HCT116 (cell line): ENCODE measurements at regions not wholly inside any gene's neighbourhood (a gene's known extent, or its start where the extent isn't known, plus 50 kb on each side); places are given as distances from the start of the nearest gene placed in this dataset.

Experiments
- ATF3 ChIP-seq: IDR thresholded peaks from 2 replicates; pipeline ENCODE4 v1.6.1; 2012
- CBX3 ChIP-seq: IDR thresholded peaks from 2 replicates; pipeline ENCODE4 v1.6.1; 2012; ENCODE audit warnings: low read depth
- CTCF ChIP-seq, 3 experiments: fragments of 200-600 bp in 1 of 3; sonication (generic) in 1 of 3; IDR thresholded peaks in 2 of 3; conservative IDR thresholded peaks in 1 of 3; 2 replicates each; pipeline ENCODE4 v1.5.1; 2012 to 2017; ENCODE audit warnings: low read depth in 2 of 3, low read length in 2 of 3, antibody characterized with exemption in 1 of 3, borderline replicate concordance in 1 of 3, control low read depth in 1 of 3, mild to moderate bottlenecking in 1 of 3, mixed read lengths in 1 of 3, mixed run types in 1 of 3, moderate library complexity in 1 of 3; ENCODE audit not compliant: insufficient read depth in 1 of 3
- EZH2 ChIP-seq: fragments of 200-600 bp; sonication (generic); IDR thresholded peaks from 2 replicates; pipeline ENCODE4 v1.6.1; 2017; ENCODE audit warnings: antibody characterized with exemption, mixed run types
- FOSL1 ChIP-seq: IDR thresholded peaks from 2 replicates; pipeline ENCODE4 v1.6.1; 2012; ENCODE audit warnings: low read depth
- MAX ChIP-seq: IDR thresholded peaks from 2 replicates; pipeline ENCODE4 v1.6.1; 2012
- POLR2A ChIP-seq: IDR thresholded peaks from 2 replicates; pipeline ENCODE4 v1.7.0; 2011; ENCODE audit warnings: borderline replicate concordance; ENCODE audit not compliant: insufficient read depth, insufficient read length; ENCODE audit errors: extremely low read depth
- POLR2AphosphoS5 ChIP-seq: IDR thresholded peaks from 2 replicates; pipeline ENCODE4 v1.6.1; 2011; ENCODE audit warnings: mild to moderate bottlenecking, low read depth, low read length, moderate library complexity
- RAD21 ChIP-seq: IDR thresholded peaks from 2 replicates; pipeline ENCODE4 v1.6.1; 2012; ENCODE audit warnings: low read depth, mild to moderate bottlenecking
- SP1 ChIP-seq: IDR thresholded peaks from 2 replicates; pipeline ENCODE4 v1.6.1; 2012; ENCODE audit warnings: low read depth
- YY1 ChIP-seq: IDR thresholded peaks from 2 replicates; pipeline ENCODE4 v1.6.1; 2011; ENCODE audit warnings: low read length, low read depth, moderate library complexity, mild to moderate bottlenecking; ENCODE audit not compliant: insufficient replicate concordance; ENCODE audit errors: extremely low read depth

DNA sequence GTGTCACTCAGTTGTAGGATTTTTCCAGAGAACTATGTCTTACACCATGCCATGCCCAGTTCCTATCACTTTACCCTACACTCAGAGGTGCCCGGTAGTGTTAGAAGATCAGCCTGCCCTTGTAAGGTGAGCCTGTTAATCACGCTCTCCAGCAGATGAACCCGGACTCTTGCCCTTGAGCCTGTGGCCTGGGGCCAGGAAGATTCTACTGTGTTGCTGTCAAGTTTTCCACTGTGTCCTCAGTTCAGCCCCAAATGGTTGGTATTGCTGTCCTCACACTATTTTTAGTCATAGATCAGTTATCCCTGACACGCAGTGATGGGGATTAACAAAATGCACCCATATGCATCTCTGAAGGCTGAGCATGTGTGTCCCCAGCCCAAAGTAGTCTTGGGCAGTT lies 105.0 kb upstream of the SPAG17 start:
- TF ChIP-seq FOSL1 (no peak), POLR2A (no peak), CTCF (IDR thresholded peaks at IDR 0.05 in 2 of 3, conservative IDR thresholded peaks at IDR 0.05 in 1 of 3; ENCODE audit: borderline replicate concordance in 1 of 3, insufficient read depth in 1 of 3, low read depth in 2 of 3, low read length in 2 of 3) (no peak), POLR2AphosphoS5 (no peak), RAD21 (no peak), YY1 (no peak), EZH2 (no peak), SP1 (no peak), ATF3 (no peak), MAX (no peak), CBX3 (no peak)
